Mucosa of rectum (tissue), 2 donors: ENCODE measurements at regions not wholly inside any gene's neighbourhood (a gene's known extent, or its start where the extent isn't known, plus 50 kb on each side); places are given as distances from the start of the nearest gene placed in this dataset.

Experiments
- H3K27ac ChIP-seq, 2 donors: one replicate each; pipeline ENCODE4 v1.7.0; 2013; ENCODE audit warnings: inconsistent platforms in 2 of 2, low read depth in 2 of 2, low read length in 2 of 2
- H3K27me3 ChIP-seq, 2 donors: one replicate each; pipeline ENCODE4 v1.7.0; 2013; ENCODE audit warnings: low read length in 2 of 2; ENCODE audit not compliant: control insufficient read depth in 2 of 2, insufficient read depth in 2 of 2
- H3K36me3 ChIP-seq, 2 donors: one replicate each; pipeline ENCODE4 v1.7.0; 2013; ENCODE audit warnings: low read length in 2 of 2; ENCODE audit not compliant: control insufficient read depth in 2 of 2, insufficient read depth in 2 of 2
- H3K4me1 ChIP-seq, 2 donors: one replicate each; pipeline ENCODE4 v1.7.0; 2013; ENCODE audit warnings: low read length in 2 of 2, mild to moderate bottlenecking in 1 of 2; ENCODE audit not compliant: control insufficient read depth in 2 of 2, insufficient read depth in 2 of 2
- H3K4me3 ChIP-seq, 2 donors: one replicate each; pipeline ENCODE4 v1.7.0; 2013; ENCODE audit warnings: low read length in 2 of 2
- H3K9ac ChIP-seq, 2 donors: one replicate each; pipeline ENCODE4 v1.7.0; 2013; ENCODE audit warnings: low read length in 2 of 2, low read depth in 1 of 2, mild to moderate bottlenecking in 1 of 2
- H3K9me3 ChIP-seq, 2 donors: one replicate each; pipeline ENCODE4 v1.7.0; 2013; ENCODE audit warnings: low read length in 2 of 2; ENCODE audit not compliant: control insufficient read depth in 2 of 2
- donor health status: healthy.
- donor health status: Normal muscosa, but diverticular disease.

GRCh38 chr5:36521219-36521618 lies 85.2 kb upstream of the SLC1A3 start:
- no peaks in the 10 kb centered on the region for H3K36me3 ChIP-seq
- no peak overlapping the region for H3K9ac ChIP-seq
- H3K9me3 ChIP-seq: no peaks in the 10 kb centered on the region
- no peaks in the 10 kb centered on the region for H3K4me1 ChIP-seq
- no peaks in the 10 kb centered on the region for H3K27me3 ChIP-seq
- H3K27ac ChIP-seq: no peak overlapping the region
- no peak overlapping the region for H3K4me3 ChIP-seq

GRCh38 chr5:36521838-36522745 lies 84.3 kb upstream of the SLC1A3 start:
- Histone ChIP-seq H3K4me1 (no peaks in the 10 kb centered on the region), H3K27me3 (no peaks in the 10 kb centered on the region), H3K4me3 (no peak overlapping the region), H3K9me3 (no peaks in the 10 kb centered on the region), H3K9ac (no peak overlapping the region), H3K27ac (no peak overlapping the region), H3K36me3 (no peaks in the 10 kb centered on the region)

GRCh38 chr5:36522746-36523065 lies 83.7 kb upstream of the SLC1A3 start:
- no peak overlapping the region for H3K27ac ChIP-seq
- H3K4me1 ChIP-seq: no peaks in the 10 kb centered on the region
- no peaks in the 10 kb centered on the region for H3K27me3 ChIP-seq
- no peaks in the 10 kb centered on the region for H3K36me3 ChIP-seq
- no peak overlapping the region for H3K4me3 ChIP-seq
- no peaks in the 10 kb centered on the region for H3K9me3 ChIP-seq
- H3K9ac ChIP-seq: no peak overlapping the region

- H3K27me3 ChIP-seq: no peaks in the 10 kb centered on the region
- no peak overlapping the region for H3K9ac ChIP-seq
- no peaks in the 10 kb centered on the region for H3K36me3 ChIP-seq
- no peaks in the 10 kb centered on the region for H3K9me3 ChIP-seq
- H3K27ac ChIP-seq: no peak overlapping the region
- no peaks in the 10 kb centered on the region for H3K4me1 ChIP-seq
- no peak overlapping the region for H3K4me3 ChIP-seq
Measured at GRCh38 chr5:36523450-36523849, 83.0 kb upstream of the SLC1A3 start.

- no peak overlapping the region for H3K9ac ChIP-seq
- no peaks in the 10 kb centered on the region for H3K9me3 ChIP-seq
- no peaks in the 10 kb centered on the region for H3K4me1 ChIP-seq
- H3K4me3 ChIP-seq: no peak overlapping the region
- no peak overlapping the region for H3K27ac ChIP-seq
- H3K27me3 ChIP-seq: no peaks in the 10 kb centered on the region
- H3K36me3 ChIP-seq: no peaks in the 10 kb centered on the region
Measured at GRCh38 chr5:36523926-36524325, 82.5 kb upstream of the SLC1A3 start.

GRCh38 chr5:36526537-36526936 lies 79.9 kb upstream of the SLC1A3 start:
- Histone ChIP-seq H3K9ac (no peak overlapping the region), H3K4me1 (no peaks in the 10 kb centered on the region), H3K36me3 (no peaks in the 10 kb centered on the region), H3K9me3 (no peaks in the 10 kb centered on the region), H3K27me3 (no peaks in the 10 kb centered on the region), H3K4me3 (no peak overlapping the region), H3K27ac (no peak overlapping the region)

- H3K27me3 ChIP-seq: no peaks in the 10 kb centered on the region
- no peak overlapping the region for H3K27ac ChIP-seq
- no peaks in the 10 kb centered on the region for H3K9me3 ChIP-seq
- no peak overlapping the region for H3K9ac ChIP-seq
- H3K36me3 ChIP-seq: no peaks in the 10 kb centered on the region
- H3K4me3 ChIP-seq: no peak overlapping the region
- H3K4me1 ChIP-seq: no peaks in the 10 kb centered on the region
Measured at GRCh38 chr5:36528588-36528987, 77.8 kb upstream of the SLC1A3 start.

- Histone ChIP-seq H3K27ac (no peak overlapping the region), H3K27me3 (no peaks in the 10 kb centered on the region), H3K4me1 (no peaks in the 10 kb centered on the region), H3K9me3 (no peaks in the 10 kb centered on the region), H3K4me3 (no peak overlapping the region), H3K9ac (no peak overlapping the region), H3K36me3 (no peaks in the 10 kb centered on the region)
Measured at GRCh38 chr5:36529142-36529541, 77.3 kb upstream of the SLC1A3 start.

- Histone ChIP-seq H3K4me1 (no peaks in the 10 kb centered on the region), H3K9me3 (no peaks in the 10 kb centered on the region), H3K27ac (no peak overlapping the region), H3K27me3 (no peaks in the 10 kb centered on the region), H3K36me3 (no peaks in the 10 kb centered on the region), H3K4me3 (no peak overlapping the region), H3K9ac (no peak overlapping the region)
Measured at GRCh38 chr5:36530215-36530614, 76.2 kb upstream of the SLC1A3 start.

- Histone ChIP-seq H3K27ac (no peak overlapping the region), H3K36me3 (no peaks in the 10 kb centered on the region), H3K27me3 (no peaks in the 10 kb centered on the region), H3K9ac (no peak overlapping the region), H3K4me1 (no peaks in the 10 kb centered on the region), H3K4me3 (no peak overlapping the region), H3K9me3 (no peaks in the 10 kb centered on the region)
Measured at GRCh38 chr5:36531401-36531800, 75.0 kb upstream of the SLC1A3 start.
